Activated T-cell treated with anti-CD3 and anti-CD28 coated beads, Interleukin-2, amount 50 U/mL, for 24 hours (primary cell): ENCODE measurements at regions not wholly inside any gene's neighbourhood (a gene's known extent, or its start where the extent isn't known, plus 50 kb on each side); places are given as distances from the start of the nearest gene placed in this dataset.

Experiments
- DNase-seq: peaks from one replicate; pipeline ENCODE4 v3.0.0-alpha.2; 2020
- H3K27ac Mint-ChIP-seq: 2 replicates; pipeline ENCODE4 v1.8.0; 2020; ENCODE audit warnings: mild to moderate bottlenecking, mixed read lengths
- H3K27me3 Mint-ChIP-seq: 2 replicates; pipeline ENCODE4 v1.8.0; 2020; ENCODE audit warnings: mixed read lengths
- H3K36me3 Mint-ChIP-seq: 2 replicates; pipeline ENCODE4 v1.8.0; 2020; ENCODE audit warnings: low read depth, mixed read lengths
- H3K4me1 Mint-ChIP-seq: 2 replicates; pipeline ENCODE4 v1.8.0; 2020; ENCODE audit warnings: low read depth, mixed read lengths
- H3K4me3 Mint-ChIP-seq: 2 replicates; pipeline ENCODE4 v1.8.0; 2020; ENCODE audit warnings: mild to moderate bottlenecking, moderate library complexity, mixed read lengths
- H3K9me3 Mint-ChIP-seq: 2 replicates; pipeline ENCODE4 v1.8.0; 2020; ENCODE audit warnings: mixed read lengths

- Mint-ChIP-seq H3K27me3 (peaks cover 6% of the 10 kb centered on the region), H3K9me3 (peaks cover 3% of the 10 kb centered on the region), H3K27ac (no peak overlapping the region), H3K4me1 (no peaks in the 10 kb centered on the region), H3K4me3 (no peak overlapping the region), H3K36me3 (no peaks in the 10 kb centered on the region)
- DNase-seq = no peak
These were observed 105.7 kb downstream of the EDN1 start for GRCh38 chr6:12395898-12396297.

- Mint-ChIP-seq H3K9me3 (peaks cover 3% of the 10 kb centered on the region), H3K27ac (no peak overlapping the region), H3K27me3 (peaks cover 6% of the 10 kb centered on the region), H3K4me3 (no peak overlapping the region), H3K4me1 (no peaks in the 10 kb centered on the region), H3K36me3 (no peaks in the 10 kb centered on the region)
- no peak for DNase-seq
These were observed 111.0 kb downstream of the EDN1 start for GRCh38 chr6:12401200-12401599.

GRCh38 chr6:12403201-12403826, 113.2 kb downstream of the EDN1 start:
- Mint-ChIP-seq H3K4me3 (no peak overlapping the region), H3K4me1 (no peaks in the 10 kb centered on the region), H3K36me3 (no peaks in the 10 kb centered on the region), H3K27ac (no peak overlapping the region), H3K9me3 (peaks cover 3% of the 10 kb centered on the region), H3K27me3 (no peaks in the 10 kb centered on the region)
- no peak for DNase-seq

- H3K9me3 Mint-ChIP-seq = peaks cover 3% of the 10 kb centered on the region
- H3K36me3 Mint-ChIP-seq = no peaks in the 10 kb centered on the region
- H3K27me3 Mint-ChIP-seq = no peaks in the 10 kb centered on the region
- no peak overlapping the region for H3K27ac Mint-ChIP-seq
- DNase-seq = no peak
- H3K4me3 Mint-ChIP-seq = no peak overlapping the region
- H3K4me1 Mint-ChIP-seq = no peaks in the 10 kb centered on the region
These were observed 113.9 kb downstream of the EDN1 start for GRCh38 chr6:12403947-12404647.

GRCh38 chr6:12404651-12405050, 114.5 kb downstream of the EDN1 start:
- Mint-ChIP-seq H3K36me3 (no peaks in the 10 kb centered on the region), H3K4me1 (no peaks in the 10 kb centered on the region), H3K27ac (no peak overlapping the region), H3K27me3 (peaks cover 2% of the 10 kb centered on the region), H3K4me3 (no peak overlapping the region), H3K9me3 (peaks cover 3% of the 10 kb centered on the region)
- DNase-seq = no peak

GRCh38 chr6:12408752-12409151, 118.6 kb downstream of the EDN1 start:
- DNase-seq = no peak
- Mint-ChIP-seq H3K27me3 (peaks cover 16% of the 10 kb centered on the region), H3K4me1 (no peaks in the 10 kb centered on the region), H3K9me3 (no peaks in the 10 kb centered on the region), H3K27ac (no peak overlapping the region), H3K4me3 (no peak overlapping the region), H3K36me3 (no peaks in the 10 kb centered on the region)

- H3K4me3 Mint-ChIP-seq = no peak overlapping the region
- H3K9me3 Mint-ChIP-seq = no peaks in the 10 kb centered on the region
These were observed 120.8 kb downstream of the EDN1 start for GRCh38 chr6:12410946-12411345.

GRCh38 chr6:12414096-12414675, 124.0 kb downstream of the EDN1 start:
- H3K36me3 Mint-ChIP-seq = no peaks in the 10 kb centered on the region
- H3K27me3 Mint-ChIP-seq = peaks cover 19% of the 10 kb centered on the region
- DNase-seq = no peak
- H3K9me3 Mint-ChIP-seq = no peaks in the 10 kb centered on the region
- H3K4me1 Mint-ChIP-seq = no peaks in the 10 kb centered on the region
- no peak overlapping the region for H3K27ac Mint-ChIP-seq
- H3K4me3 Mint-ChIP-seq = no peak overlapping the region

More at GRCh38 chr6:12410946-12411345, 120.8 kb downstream of the EDN1 start:
- no peaks in the 10 kb centered on the region for H3K4me1 Mint-ChIP-seq
- no peaks in the 10 kb centered on the region for H3K36me3 Mint-ChIP-seq
- H3K27ac Mint-ChIP-seq = no peak overlapping the region
- DNase-seq = no peak
- H3K27me3 Mint-ChIP-seq = peaks cover 16% of the 10 kb centered on the region

- Mint-ChIP-seq H3K36me3 (no peaks in the 10 kb centered on the region), H3K4me1 (no peaks in the 10 kb centered on the region), H3K27ac (no peak overlapping the region), H3K4me3 (no peak overlapping the region), H3K9me3 (no peaks in the 10 kb centered on the region), H3K27me3 (peaks cover 13% of the 10 kb centered on the region)
- no peak for DNase-seq
These were observed 125.9 kb downstream of the EDN1 start for GRCh38 chr6:12415980-12416598.

GRCh38 chr6:12417191-12417590, 127.0 kb downstream of the EDN1 start:
- Mint-ChIP-seq H3K4me3 (no peak overlapping the region), H3K27ac (no peak overlapping the region), H3K4me1 (no peaks in the 10 kb centered on the region), H3K9me3 (no peaks in the 10 kb centered on the region), H3K36me3 (no peaks in the 10 kb centered on the region), H3K27me3 (peaks cover 6% of the 10 kb centered on the region)
- no peak for DNase-seq

- Mint-ChIP-seq H3K27ac (no peak overlapping the region), H3K27me3 (peaks cover 7% of the 10 kb centered on the region), H3K4me3 (no peak overlapping the region), H3K9me3 (no peaks in the 10 kb centered on the region), H3K4me1 (no peaks in the 10 kb centered on the region), H3K36me3 (no peaks in the 10 kb centered on the region)
- DNase-seq = no peak
These were observed 128.8 kb downstream of the EDN1 start for GRCh38 chr6:12418946-12419345.

- H3K4me1 Mint-ChIP-seq = no peaks in the 10 kb centered on the region
- H3K9me3 Mint-ChIP-seq = no peaks in the 10 kb centered on the region
- DNase-seq = no peak
- H3K4me3 Mint-ChIP-seq = no peak overlapping the region
- H3K36me3 Mint-ChIP-seq = no peaks in the 10 kb centered on the region
- H3K27me3 Mint-ChIP-seq = peaks cover 7% of the 10 kb centered on the region
- H3K27ac Mint-ChIP-seq = no peak overlapping the region
These were observed 129.6 kb downstream of the EDN1 start for GRCh38 chr6:12419631-12420272.

GRCh38 chr6:12420626-12421025, 130.5 kb downstream of the EDN1 start:
- H3K27ac Mint-ChIP-seq = no peak overlapping the region
- no peaks in the 10 kb centered on the region for H3K9me3 Mint-ChIP-seq
- no peaks in the 10 kb centered on the region for H3K36me3 Mint-ChIP-seq

GRCh38 chr6:12421596-12421995, 131.4 kb downstream of the EDN1 start:
- peaks cover 12% of the 10 kb centered on the region for H3K27me3 Mint-ChIP-seq
- H3K27ac Mint-ChIP-seq = no peak overlapping the region
- no peaks in the 10 kb centered on the region for H3K36me3 Mint-ChIP-seq
- H3K4me3 Mint-ChIP-seq = no peak overlapping the region
- no peak for DNase-seq
- no peaks in the 10 kb centered on the region for H3K9me3 Mint-ChIP-seq
- no peaks in the 10 kb centered on the region for H3K4me1 Mint-ChIP-seq

More at GRCh38 chr6:12420626-12421025, 130.5 kb downstream of the EDN1 start:
- Mint-ChIP-seq H3K27me3 (peaks cover 7% of the 10 kb centered on the region), H3K4me1 (no peaks in the 10 kb centered on the region), H3K4me3 (no peak overlapping the region)
- DNase-seq = no peak
